ENCODE measurements at regions not wholly inside any gene's neighbourhood (a gene's known extent, or its start where the extent isn't known, plus 50 kb on each side); places are given as distances from the start of the nearest gene placed in this dataset.

GRCh38 chr1:172980971-172981370 lies 69.8 kb downstream of the TNFSF18 start:
- DNase-seq (ENCODE audit: low read depth, low spot score): no peak
